KMS-11 (cell line): ENCODE measurements at regions not wholly inside any gene's neighbourhood (a gene's known extent, or its start where the extent isn't known, plus 50 kb on each side); places are given as distances from the start of the nearest gene placed in this dataset.

ENCODE experiments used
- H2AFZ ChIP-seq: fragments of 200-600 bp; sonication (generic); 2 replicates; pipeline ENCODE4 v1.6.1; 2016; ENCODE audit warnings: antibody characterized with exemption, mixed run types, low read depth
- H3K27ac ChIP-seq: fragments of 200-600 bp; sonication (generic); 2 replicates; pipeline ENCODE4 v1.6.1; 2016; ENCODE audit warnings: mild to moderate bottlenecking, mixed run types
- H3K27me3 ChIP-seq: fragments of 200-600 bp; sonication (generic); 2 replicates; pipeline ENCODE4 v1.6.1; 2017; ENCODE audit warnings: mild to moderate bottlenecking, low read depth, mixed run types, moderate library complexity; ENCODE audit not compliant: insufficient read depth
- H3K36me3 ChIP-seq: fragments of 200-600 bp; sonication (generic); 2 replicates; pipeline ENCODE4 v1.6.1; 2017; ENCODE audit warnings: mild to moderate bottlenecking, mixed run types; ENCODE audit not compliant: insufficient read depth
- H3K4me1 ChIP-seq: fragments of 200-600 bp; sonication (generic); 2 replicates; pipeline ENCODE4 v1.6.1; 2016; ENCODE audit warnings: mild to moderate bottlenecking, low read depth, mixed run types; ENCODE audit not compliant: poor library complexity, severe bottlenecking
- H3K4me2 ChIP-seq: fragments of 200-600 bp; sonication (generic); 2 replicates; pipeline ENCODE4 v1.7.0; 2016; ENCODE audit warnings: mild to moderate bottlenecking, mixed run types
- H3K4me3 ChIP-seq: fragments of 200-600 bp; sonication (generic); IDR thresholded peaks from 2 replicates; pipeline ENCODE4 v1.6.1; 2017; ENCODE audit warnings: low read depth, low read length, mixed read lengths; ENCODE audit not compliant: insufficient read depth
- H3K79me2 ChIP-seq: fragments of 200-600 bp; sonication (generic); 2 replicates; pipeline ENCODE4 v1.6.1; 2016; ENCODE audit warnings: low read depth, mixed run types; ENCODE audit not compliant: insufficient read depth
- H3K9ac ChIP-seq: fragments of 200-600 bp; sonication (generic); 2 replicates; pipeline ENCODE4 v1.6.1; 2016; ENCODE audit warnings: mild to moderate bottlenecking, mixed run types
- H4K20me1 ChIP-seq: fragments of 200-600 bp; sonication (generic); 2 replicates; pipeline ENCODE4 v1.6.1; 2016; ENCODE audit warnings: mild to moderate bottlenecking, mixed run types; ENCODE audit not compliant: insufficient read depth
- CTCF ChIP-seq: fragments of 200-600 bp; sonication (generic); conservative IDR thresholded peaks from 2 replicates; pipeline ENCODE4 v1.6.1; 2017; ENCODE audit warnings: low read depth, mild to moderate bottlenecking, antibody characterized with exemption, low read length, moderate library complexity, mixed read lengths

DNA sequence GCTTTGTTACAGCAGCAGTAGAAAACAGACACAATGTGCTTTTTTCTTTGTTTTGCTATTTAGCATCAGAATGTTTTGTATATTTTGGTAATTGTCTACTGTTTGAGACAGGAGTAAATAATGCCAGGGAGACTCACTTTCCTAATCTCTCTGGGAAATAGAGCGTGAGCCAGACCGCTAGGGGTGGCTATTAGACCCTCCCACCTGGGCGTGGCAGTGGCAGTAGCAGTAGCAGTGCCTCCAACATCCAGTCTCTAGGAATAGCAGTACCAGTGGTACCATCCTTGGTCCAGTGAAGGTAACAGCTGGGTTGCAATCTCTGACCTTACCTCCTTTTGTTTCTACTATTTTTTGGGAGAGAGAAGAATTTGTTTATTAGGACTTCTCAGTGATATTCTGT lies 165.7 kb upstream of the MAGI2 start:
- Histone ChIP-seq H3K9ac (no peak overlapping the region), H3K4me1 (no peaks in the 10 kb centered on the region), H3K27me3 (no peaks in the 10 kb centered on the region), H3K36me3 (no peaks in the 10 kb centered on the region), H3K4me3 (no peak overlapping the region), H3K27ac (no peak overlapping the region), H4K20me1 (no peaks in the 10 kb centered on the region), H3K79me2 (no peaks in the 10 kb centered on the region), H2AFZ (no peak overlapping the region), H3K4me2 (no peak overlapping the region)
- TF ChIP-seq CTCF: no peak

DNA sequence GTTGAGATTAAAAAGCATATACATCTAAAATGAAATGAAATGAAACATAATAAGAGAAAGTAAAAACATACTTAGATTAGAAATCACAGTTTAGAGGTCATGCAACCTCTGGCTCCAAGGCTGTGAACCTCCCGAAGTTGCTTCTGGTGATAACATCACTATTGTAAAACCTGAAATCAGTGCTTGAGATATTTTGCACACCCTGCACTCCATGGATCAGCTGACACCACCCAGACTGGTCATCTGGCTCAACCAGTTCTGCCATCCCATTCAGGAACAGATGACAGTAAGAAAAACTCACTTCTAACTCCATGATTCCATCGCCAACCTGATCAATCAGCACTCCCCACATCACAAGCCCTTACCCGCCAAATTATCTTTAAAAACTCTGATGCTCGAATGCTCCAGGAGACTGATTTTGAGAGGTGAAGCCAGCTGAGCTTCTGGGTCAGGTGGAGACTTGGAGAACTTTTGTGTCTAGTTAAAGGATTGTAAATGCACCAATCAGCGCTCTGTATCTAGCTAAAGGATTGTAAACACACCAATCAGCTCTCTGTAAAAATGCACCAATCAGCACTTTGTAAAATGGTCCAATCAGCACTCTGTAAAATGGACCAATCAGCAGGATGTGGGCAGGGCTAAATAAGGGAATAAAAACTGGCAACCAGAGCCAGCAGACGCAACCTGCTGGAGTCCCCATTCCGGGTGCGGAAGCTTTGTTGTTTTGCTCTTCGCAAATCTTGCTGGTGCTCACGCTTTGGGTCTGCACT lies 162.6 kb upstream of the MAGI2 start:
- H3K36me3 ChIP-seq: no peaks in the 10 kb centered on the region
- H3K27me3 ChIP-seq: no peaks in the 10 kb centered on the region
- no peak for TF ChIP-seq CTCF
- no peak overlapping the region for H3K4me3 ChIP-seq
- H3K79me2 ChIP-seq: no peaks in the 10 kb centered on the region
- H3K4me2 ChIP-seq: no peak overlapping the region
- H2AFZ ChIP-seq: no peak overlapping the region
- H3K4me1 ChIP-seq: no peaks in the 10 kb centered on the region
- no peak overlapping the region for H3K9ac ChIP-seq
- H3K27ac ChIP-seq: no peak overlapping the region
- no peaks in the 10 kb centered on the region for H4K20me1 ChIP-seq

DNA sequence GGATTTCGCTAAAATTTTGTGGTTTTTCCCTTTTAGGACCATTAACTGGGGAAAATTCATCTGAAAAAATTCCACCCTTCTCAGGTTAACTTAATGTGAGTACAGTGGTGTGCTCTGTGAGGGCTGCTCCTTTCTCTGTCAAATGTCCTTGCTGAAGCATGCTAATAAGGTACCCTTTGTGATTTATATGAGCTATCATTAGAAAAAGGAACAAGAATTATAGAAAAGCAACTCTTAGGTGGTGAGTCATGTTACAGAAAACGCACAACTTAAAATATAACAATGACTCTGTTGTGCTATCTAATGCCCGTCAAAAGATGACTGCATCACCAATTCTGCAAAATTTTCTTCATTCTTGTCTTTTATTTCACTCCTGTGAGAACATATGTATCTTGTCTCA lies 162.0 kb upstream of the MAGI2 start:
- H4K20me1 ChIP-seq: no peaks in the 10 kb centered on the region
- no peak overlapping the region for H3K4me3 ChIP-seq
- H3K9ac ChIP-seq: no peak overlapping the region
- no peaks in the 10 kb centered on the region for H3K36me3 ChIP-seq
- no peak overlapping the region for H3K4me2 ChIP-seq
- H3K27ac ChIP-seq: no peak overlapping the region
- no peaks in the 10 kb centered on the region for H3K79me2 ChIP-seq
- no peaks in the 10 kb centered on the region for H3K4me1 ChIP-seq
- no peak for TF ChIP-seq CTCF
- no peaks in the 10 kb centered on the region for H3K27me3 ChIP-seq
- H2AFZ ChIP-seq: no peak overlapping the region

DNA sequence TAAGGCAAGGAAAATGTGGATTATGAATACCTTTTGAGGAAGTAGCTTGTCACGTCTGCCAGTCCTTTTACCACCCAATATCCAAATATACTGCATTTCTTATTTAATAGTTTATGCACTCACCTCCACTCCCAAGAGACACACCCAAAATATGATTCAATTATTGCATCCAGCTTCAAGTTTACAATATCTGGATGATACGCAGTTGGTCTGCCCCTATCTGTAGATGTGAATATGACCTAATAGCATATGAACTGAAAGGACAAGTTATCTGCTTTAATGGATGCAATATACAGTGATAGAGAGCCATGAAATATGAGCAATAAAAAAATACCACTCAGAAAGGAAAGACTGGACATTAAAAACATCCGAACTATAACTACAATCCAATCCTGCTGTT lies 159.4 kb upstream of the MAGI2 start:
- TF ChIP-seq CTCF: no peak
- no peak overlapping the region for H3K9ac ChIP-seq
- H3K36me3 ChIP-seq: no peaks in the 10 kb centered on the region
- H3K27ac ChIP-seq: no peak overlapping the region
- no peak overlapping the region for H2AFZ ChIP-seq
- no peaks in the 10 kb centered on the region for H3K27me3 ChIP-seq
- H3K79me2 ChIP-seq: no peaks in the 10 kb centered on the region
- no peaks in the 10 kb centered on the region for H4K20me1 ChIP-seq
- no peak overlapping the region for H3K4me3 ChIP-seq
- no peak overlapping the region for H3K4me2 ChIP-seq
- no peaks in the 10 kb centered on the region for H3K4me1 ChIP-seq
